Neural progenitor cell (in vitro differentiated cells): ENCODE measurements at regions not wholly inside any gene's neighbourhood (a gene's known extent, or its start where the extent isn't known, plus 50 kb on each side); places are given as distances from the start of the nearest gene placed in this dataset.

ENCODE experiments used
- DNase-seq: peaks from one replicate; pipeline ENCODE4 v3.0.0-alpha.2; 2016; ENCODE audit warnings: low spot score
- H2AFZ ChIP-seq: fragments of 200-600 bp; sonication (generic); replicated peaks from 2 replicates; pipeline ENCODE4 v1.6.1; 2016; ENCODE audit warnings: antibody characterized with exemption
- H3F3A ChIP-seq: fragments of 200-600 bp; sonication (generic); 2 replicates; pipeline ENCODE4 v1.6.1; 2016; ENCODE audit warnings: antibody characterized with exemption, low read depth
- H3K27ac ChIP-seq: fragments of 200-600 bp; sonication (generic); 2 replicates; pipeline ENCODE4 v1.5.1; 2016; ENCODE audit warnings: mild to moderate bottlenecking
- H3K27me3 ChIP-seq: fragments of 200-600 bp; sonication (generic); 2 replicates; pipeline ENCODE4 v1.6.1; 2016; ENCODE audit warnings: mild to moderate bottlenecking, moderate library complexity
- H3K36me3 ChIP-seq: fragments of 200-600 bp; sonication (generic); 2 replicates; pipeline ENCODE4 v1.5.1; 2016
- H3K4me1 ChIP-seq: fragments of 200-600 bp; sonication (generic); 2 replicates; pipeline ENCODE4 v1.6.1; 2016; ENCODE audit warnings: mixed run types
- H3K4me2 ChIP-seq: fragments of 200-600 bp; sonication (generic); 2 replicates; pipeline ENCODE4 v1.6.1; 2016
- H3K4me3 ChIP-seq: fragments of 200-600 bp; sonication (generic); 2 replicates; pipeline ENCODE4 v1.5.1; 2016
- H3K79me2 ChIP-seq: fragments of 200-600 bp; sonication (generic); 2 replicates; pipeline ENCODE4 v1.6.1; 2016; ENCODE audit warnings: low read depth
- H3K9ac ChIP-seq: fragments of 200-600 bp; sonication (generic); 2 replicates; pipeline ENCODE4 v1.6.1; 2016
- H3K9me3 ChIP-seq: fragments of 200-600 bp; sonication (generic); 2 replicates; pipeline ENCODE4 v1.5.1; 2016; ENCODE audit warnings: low read depth
- H4K20me1 ChIP-seq: fragments of 200-600 bp; sonication (generic); 2 replicates; pipeline ENCODE4 v1.6.1; 2016; ENCODE audit warnings: low read depth
- H3K27ac Mint-ChIP-seq: 3 replicates; pipeline ENCODE4 v1.8.0; 2021; ENCODE audit warnings: mixed read lengths
- H3K27me3 Mint-ChIP-seq: 2 replicates; pipeline ENCODE4 v1.8.0; 2022; ENCODE audit warnings: low read depth, mild to moderate bottlenecking, inconsistent platforms, moderate library complexity, mixed read lengths; ENCODE audit not compliant: insufficient read depth
- H3K36me3 Mint-ChIP-seq: 3 replicates; pipeline ENCODE4 v1.8.0; 2021; ENCODE audit warnings: mixed read lengths
- H3K4me1 Mint-ChIP-seq: 3 replicates; pipeline ENCODE4 v1.8.0; 2021; ENCODE audit warnings: mixed read lengths
- H3K4me3 Mint-ChIP-seq: 3 replicates; pipeline ENCODE4 v1.8.0; 2021; ENCODE audit warnings: mild to moderate bottlenecking, moderate library complexity, mixed read lengths
- H3K9me3 Mint-ChIP-seq: 3 replicates; pipeline ENCODE4 v1.8.0; 2020; ENCODE audit warnings: mixed read lengths
- CTCF ChIP-seq: fragments of 200-600 bp; sonication (generic); IDR thresholded peaks from 2 replicates; pipeline ENCODE4 v1.5.1; 2017; ENCODE audit warnings: antibody characterized with exemption, mild to moderate bottlenecking
- EZH2 ChIP-seq: fragments of 200-600 bp; sonication (generic); IDR thresholded peaks from 2 replicates; pipeline ENCODE4 v1.6.1; 2017; ENCODE audit warnings: antibody characterized with exemption, mild to moderate bottlenecking, moderate library complexity
- EZH2phosphoT487 ChIP-seq: fragments of 200-600 bp; sonication (generic); IDR thresholded peaks from 2 replicates; pipeline ENCODE4 v1.6.1; 2017; ENCODE audit warnings: antibody characterized with exemption

DNA sequence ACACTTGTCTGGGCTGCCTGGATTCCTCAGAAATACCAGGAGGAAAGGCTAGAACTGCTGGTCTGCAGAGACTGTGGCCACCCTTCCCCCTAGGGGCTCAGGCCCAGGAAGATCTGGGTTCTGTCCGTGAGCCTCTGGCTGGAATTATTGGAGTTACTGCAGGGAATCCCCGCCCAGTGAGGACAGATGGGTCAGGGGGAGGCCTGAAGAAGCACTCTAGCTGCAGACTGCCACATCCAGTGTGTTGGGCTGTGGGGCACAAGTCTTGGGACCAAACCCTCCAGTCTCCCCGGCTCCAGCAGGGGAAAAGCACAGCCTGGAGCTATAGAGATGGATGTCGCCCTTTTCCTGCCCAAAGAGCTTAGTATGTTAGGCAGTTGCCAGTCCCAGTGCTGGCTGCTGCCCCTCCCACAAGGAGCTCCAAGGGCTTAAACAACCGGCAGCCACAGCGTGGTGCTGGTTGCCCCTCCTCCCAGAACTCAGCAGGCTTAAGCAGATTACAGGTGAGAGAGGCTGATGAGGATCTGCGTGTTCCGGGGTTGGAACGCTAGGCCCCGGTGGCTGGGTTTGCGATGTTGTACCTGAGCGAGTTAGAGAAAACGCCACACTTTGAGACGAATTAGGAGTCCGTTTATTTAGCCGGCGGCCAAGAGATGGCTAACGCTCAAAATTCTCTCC lies 255.5 kb upstream of the LRRC7 start:
- Mint-ChIP-seq H3K27ac (no peak overlapping the region), H3K9me3 (peaks cover 12% of the 10 kb centered on the region), H3K4me3 (no peak overlapping the region), H3K4me1 (peaks cover 13% of the 10 kb centered on the region), H3K36me3 (no peaks in the 10 kb centered on the region), H3K27me3 (no peaks in the 10 kb centered on the region)
- Histone ChIP-seq H3F3A (no peaks in the 10 kb centered on the region), H3K36me3 (no peaks in the 10 kb centered on the region), H3K27me3 (peaks cover 28% of the 10 kb centered on the region), H4K20me1 (no peaks in the 10 kb centered on the region), H3K4me1 (peaks cover 6% of the 10 kb centered on the region), H3K79me2 (no peaks in the 10 kb centered on the region), H2AFZ (peak overlapping the region; percentile 37), H3K4me2 (peak overlapping the region; percentile 64), H3K9ac (no peak overlapping the region), H3K9me3 (no peaks in the 10 kb centered on the region), H3K27ac (no peak overlapping the region), H3K4me3 (peak overlapping the region; percentile 21)
- no peak for TF ChIP-seq EZH2phosphoT487
- peak; percentile 9 for TF ChIP-seq CTCF
- peak; percentile 82 for DNase-seq

- Histone ChIP-seq H2AFZ (no peak overlapping the region), H3K79me2 (no peaks in the 10 kb centered on the region), H3K9me3 (no peaks in the 10 kb centered on the region), H3F3A (no peaks in the 10 kb centered on the region), H4K20me1 (no peaks in the 10 kb centered on the region), H3K27me3 (peaks cover 28% of the 10 kb centered on the region), H3K4me1 (peaks cover 6% of the 10 kb centered on the region), H3K27ac (no peak overlapping the region), H3K36me3 (no peaks in the 10 kb centered on the region), H3K9ac (no peak overlapping the region), H3K4me2 (no peak overlapping the region), H3K4me3 (no peak overlapping the region)
- Mint-ChIP-seq H3K9me3 (peaks cover 8% of the 10 kb centered on the region), H3K4me1 (peaks cover 13% of the 10 kb centered on the region), H3K27ac (no peak overlapping the region), H3K36me3 (no peaks in the 10 kb centered on the region), H3K4me3 (no peak overlapping the region), H3K27me3 (no peaks in the 10 kb centered on the region)
- no peak for TF ChIP-seq CTCF
- no peak for TF ChIP-seq EZH2
- no peak for TF ChIP-seq EZH2phosphoT487
- no peak for DNase-seq
Observed at GRCh38 chr1:69313118-69313517, 254.6 kb upstream of the LRRC7 start.

DNA sequence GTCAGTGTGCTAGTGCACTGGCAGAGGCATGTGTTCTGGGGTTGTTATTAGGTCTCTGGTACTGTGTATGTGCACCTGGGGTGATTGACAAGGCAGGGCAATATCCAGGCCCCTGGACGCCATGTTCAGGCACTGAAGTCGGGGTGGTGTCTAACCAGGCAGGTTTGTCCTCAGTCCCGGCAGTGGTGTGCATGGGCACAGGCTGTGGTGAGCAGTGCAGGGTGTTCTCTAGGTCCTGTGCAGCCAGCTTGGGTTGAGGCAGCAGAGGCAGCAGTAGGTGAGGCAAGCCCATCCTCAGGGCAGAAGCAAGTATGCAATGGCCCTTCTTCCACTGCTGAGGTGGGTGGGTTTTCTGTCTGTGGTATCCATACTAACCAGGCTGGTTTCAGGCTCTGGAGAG lies 252.3 kb upstream of the LRRC7 start:
- H3K36me3 Mint-ChIP-seq, result no peaks in the 10 kb centered on the region
- H2AFZ ChIP-seq, result no peak overlapping the region
- TF ChIP-seq CTCF, result no peak
- TF ChIP-seq EZH2phosphoT487, result no peak
- TF ChIP-seq EZH2, result no peak
- H3K36me3 ChIP-seq, result no peaks in the 10 kb centered on the region
- H3K9me3 ChIP-seq, result no peaks in the 10 kb centered on the region
- peaks cover 6% of the 10 kb centered on the region for H3K4me1 ChIP-seq
- H3K4me1 Mint-ChIP-seq, result peaks cover 14% of the 10 kb centered on the region
- H3K4me3 ChIP-seq, result no peak overlapping the region
- peaks cover 4% of the 10 kb centered on the region for H3K27me3 Mint-ChIP-seq
- peak overlapping the region; percentile 70 for H3K27ac Mint-ChIP-seq
- no peaks in the 10 kb centered on the region for H4K20me1 ChIP-seq
- H3K4me3 Mint-ChIP-seq, result no peak overlapping the region
- DNase-seq, result no peak
- no peaks in the 10 kb centered on the region for H3K79me2 ChIP-seq
- no peak overlapping the region for H3K27ac ChIP-seq
- no peaks in the 10 kb centered on the region for H3F3A ChIP-seq
- no peak overlapping the region for H3K4me2 ChIP-seq
- H3K27me3 ChIP-seq, result peaks cover 27% of the 10 kb centered on the region
- H3K9me3 Mint-ChIP-seq, result peaks cover 8% of the 10 kb centered on the region
- H3K9ac ChIP-seq, result no peak overlapping the region
